H1 (cell line): ENCODE measurements at regions not wholly inside any gene's neighbourhood (a gene's known extent, or its start where the extent isn't known, plus 50 kb on each side); places are given as distances from the start of the nearest gene placed in this dataset.

Experiments
- CTCF ChIA-PET: fragments of 300-600 bp; sonication (Branson Sonifier 250); formaldehyde crosslinking; loops from one replicate; lab custom pipeline; 2021; ENCODE audit not compliant: partially characterized antibody; lab: Charles Lee
- POLR2A ChIA-PET: fragments of 300-600 bp; sonication (Branson Sonifier 250); formaldehyde crosslinking; loops from one replicate; lab custom pipeline; 2021; ENCODE audit warnings: inconsistent platforms; ENCODE audit not compliant: partially characterized antibody; lab: Charles Lee
- DNase-seq, 2 experiments: peaks; one replicate each; pipeline versions ENCODE4 v3.0.0 to v3.0.0-alpha.2; 2010 to 2022; ENCODE audit warnings: low spot score in 2 of 2, low read depth in 1 of 2, mixed read lengths in 1 of 2
- FAIRE-seq: peaks from 2 replicates; lab custom pipeline; 2011; peaks lifted over from hg19 to GRCh38; lab: Jason Lieb, UNC
- H2AFZ ChIP-seq: 2 replicates; pipeline ENCODE4 v1.8.1; 2012; ENCODE audit warnings: low read length, inconsistent platforms
- H2AK5ac ChIP-seq: 2 replicates; pipeline ENCODE4 v1.6.1; 2013; ENCODE audit warnings: low read depth, low read length
- H2BK120ac ChIP-seq: replicated peaks from 2 replicates; pipeline ENCODE3; 2013; ENCODE audit warnings: low read depth, low read length, inconsistent platforms
- H2BK12ac ChIP-seq: 2 replicates; pipeline ENCODE4 v1.6.1; 2013; ENCODE audit warnings: low read depth, low read length
- H2BK15ac ChIP-seq: 2 replicates; pipeline ENCODE4 v1.6.1; 2013; ENCODE audit warnings: low read length
- H2BK20ac ChIP-seq: 2 replicates; pipeline ENCODE4 v1.6.1; 2013; ENCODE audit warnings: low read length
- H2BK5ac ChIP-seq: 2 replicates; pipeline ENCODE4 v1.6.1; 2013; ENCODE audit warnings: low read depth, low read length
- H3K14ac ChIP-seq: 2 replicates; pipeline ENCODE4 v1.6.1; 2013; ENCODE audit warnings: inconsistent platforms; ENCODE audit not compliant: insufficient read length
- H3K18ac ChIP-seq: 2 replicates; pipeline ENCODE4 v1.6.1; 2013; ENCODE audit warnings: low read length; ENCODE audit errors: extremely low read depth
- H3K23ac ChIP-seq: 2 replicates; pipeline ENCODE4 v1.6.1; 2013; ENCODE audit warnings: inconsistent platforms; ENCODE audit not compliant: insufficient read length
- H3K23me2 ChIP-seq: 2 replicates; pipeline ENCODE4 v1.6.1; 2013; ENCODE audit warnings: low read depth, low read length
- H3K27ac ChIP-seq: 2 replicates; pipeline ENCODE4 v1.6.1; 2011; ENCODE audit warnings: low read depth, low read length, inconsistent platforms
- H3K27me3 ChIP-seq, 4 experiments: replicated peaks in 1 of 4; 1 replicate in 1 of 4; 2 replicates in 3 of 4; pipeline versions ENCODE4 v1.6.1 to v1.8.1; 2011 to 2013; ENCODE audit warnings: low read length in 3 of 4, mild to moderate bottlenecking in 3 of 4, inconsistent platforms in 2 of 4, mixed read lengths in 2 of 4, moderate library complexity in 1 of 4; ENCODE audit not compliant: control insufficient read depth in 3 of 4, insufficient read depth in 3 of 4; ENCODE audit errors: extremely low read depth in 1 of 4
- H3K36me3 ChIP-seq, 4 experiments: 2 replicates each; pipeline versions ENCODE4 v1.6.1 to v1.8.1; 2011 to 2013; ENCODE audit warnings: mild to moderate bottlenecking in 4 of 4, low read length in 3 of 4, moderate library complexity in 2 of 4, control low read depth in 1 of 4, inconsistent platforms in 1 of 4; ENCODE audit not compliant: insufficient read depth in 4 of 4, control insufficient read depth in 2 of 4
- H3K4ac ChIP-seq: replicated peaks from 2 replicates; pipeline ENCODE3; 2013; ENCODE audit warnings: low read length, low read depth, mixed read lengths, inconsistent platforms; ENCODE audit not compliant: insufficient read length
- H3K4me1 ChIP-seq, 4 experiments: replicated peaks in 1 of 4; 1 replicate in 1 of 4; 2 replicates in 3 of 4; pipeline versions ENCODE4 v1.6.1 to v1.8.1; 2011 to 2013; ENCODE audit warnings: low read length in 3 of 4, inconsistent platforms in 2 of 4, mixed read lengths in 1 of 4; ENCODE audit not compliant: insufficient read depth in 4 of 4, control insufficient read depth in 3 of 4
- H3K4me2 ChIP-seq, 2 experiments: 2 replicates each; pipeline versions ENCODE4 v1.6.1 to v1.8.1; 2011 to 2013; ENCODE audit warnings: low read depth in 2 of 2, low read length in 2 of 2, control low read depth in 1 of 2, inconsistent platforms in 1 of 2, mild to moderate bottlenecking in 1 of 2; ENCODE audit not compliant: insufficient read depth in 1 of 2
- H3K4me3 ChIP-seq, 4 experiments: fragments of 200-600, 300-600 bp in 1 of 4; sonication (generic), shearing (Covaris generic), sonication (Bioruptor Twin) in 1 of 4; 2 replicates each; pipeline versions ENCODE4 v1.5.1 to v1.8.1; 2011 to 2016; ENCODE audit warnings: low read length in 4 of 4, low read depth in 3 of 4, control low read depth in 2 of 4, inconsistent platforms in 2 of 4, mild to moderate bottlenecking in 2 of 4, mixed read lengths in 1 of 4, moderate library complexity in 1 of 4; ENCODE audit not compliant: insufficient read depth in 2 of 4; ENCODE audit errors: extremely low read depth in 1 of 4
- H3K56ac ChIP-seq: replicated peaks from 2 replicates; pipeline ENCODE3; 2013; ENCODE audit warnings: low read depth, mild to moderate bottlenecking, mixed read lengths, low read length, inconsistent platforms; ENCODE audit not compliant: insufficient read length
- H3K79me1 ChIP-seq: 2 replicates; pipeline ENCODE4 v1.6.1; 2013; ENCODE audit warnings: low read depth, low read length, control low read depth
- H3K79me2 ChIP-seq, 2 experiments: 2 replicates each; pipeline versions ENCODE4 v1.6.1 to v1.8.1; 2012 to 2013; ENCODE audit warnings: low read length in 2 of 2, mild to moderate bottlenecking in 2 of 2, inconsistent platforms in 1 of 2; ENCODE audit not compliant: insufficient read depth in 2 of 2, control insufficient read depth in 1 of 2
- H3K9ac ChIP-seq, 4 experiments: replicated peaks in 1 of 4; 1 replicate in 1 of 4; 2 replicates in 3 of 4; pipeline versions ENCODE4 v1.6.1 to v1.8.1; 2011 to 2013; ENCODE audit warnings: low read depth in 3 of 4, low read length in 3 of 4, control low read depth in 2 of 4, mild to moderate bottlenecking in 2 of 4, moderate library complexity in 2 of 4, inconsistent platforms in 1 of 4; ENCODE audit errors: extremely low read depth in 1 of 4
- H3K9me3 ChIP-seq, 2 experiments: 2 replicates each; pipeline versions ENCODE4 v1.6.1 to v1.8.1; 2012 to 2013; ENCODE audit warnings: mild to moderate bottlenecking in 2 of 2, moderate library complexity in 2 of 2, control low read depth in 1 of 2, inconsistent platforms in 1 of 2, low read depth in 1 of 2, low read length in 1 of 2, mixed read lengths in 1 of 2; ENCODE audit not compliant: insufficient read depth in 2 of 2
- H4K20me1 ChIP-seq, 2 experiments: replicated peaks in 1 of 2; 2 replicates each; pipeline versions ENCODE3 to v1.8.1; 2011 to 2013; ENCODE audit warnings: inconsistent platforms in 2 of 2, low read length in 2 of 2, mild to moderate bottlenecking in 1 of 2; ENCODE audit not compliant: insufficient read depth in 2 of 2, control insufficient read depth in 1 of 2
- H4K5ac ChIP-seq: 2 replicates; pipeline ENCODE4 v1.6.1; 2013; ENCODE audit warnings: low read length, low read depth, mixed read lengths, inconsistent platforms; ENCODE audit not compliant: insufficient read length
- H4K8ac ChIP-seq: 2 replicates; pipeline ENCODE4 v1.8.0; 2013; ENCODE audit warnings: mild to moderate bottlenecking, moderate library complexity, low read length, inconsistent platforms; ENCODE audit not compliant: insufficient read depth; ENCODE audit errors: extremely low read depth
- H4K91ac ChIP-seq: replicated peaks from 2 replicates; pipeline ENCODE3; 2013; ENCODE audit warnings: low read length, mixed read lengths, inconsistent platforms; ENCODE audit not compliant: insufficient read length
- ATF3 ChIP-seq: IDR thresholded peaks from 2 replicates; pipeline ENCODE4 v1.6.1; 2011; ENCODE audit warnings: low read depth, mild to moderate bottlenecking, low read length; ENCODE audit not compliant: insufficient read depth
- NRF1 ChIP-seq: IDR thresholded peaks from 2 replicates; pipeline ENCODE4 v1.6.1; 2011; ENCODE audit warnings: mild to moderate bottlenecking, low read depth, low read length, improper control_type of control experiment
- TAF7 ChIP-seq: optimal IDR thresholded peaks from 2 replicates; pipeline ENCODE3; 2011; ENCODE audit warnings: low read depth, mild to moderate bottlenecking, inconsistent platforms, low read length, moderate library complexity, borderline replicate concordance
- WGBS, 2 experiments: shearing (Covaris generic) in 1 of 2; methylation state at CpG; one replicate each; pipeline versions ENCODE4 v1.1.6 to v1.1.7; 2013 to 2015; ENCODE audit warnings: low lambda C conversion rate in 2 of 2, mixed read lengths in 2 of 2, inconsistent platforms in 1 of 2, low coverage in 1 of 2, missing lambda C conversion rate in 1 of 2; ENCODE audit not compliant: insufficient replicate concordance in 2 of 2, insufficient coverage in 1 of 2, insufficient read length in 1 of 2; ENCODE audit errors: extremely low coverage in 1 of 2, missing lambda C conversion rate in 1 of 2; 5-methylcytosine and 5-hydroxymethylcytosine counted together

- POLR2A ChIA-PET: no interaction called here
- no peak overlapping the region for H4K8ac ChIP-seq
- H3K23me2 ChIP-seq: peaks cover 1% of the 10 kb centered on the region; the same call in 1 of the 2 replicates
- no peak overlapping the region for H4K91ac ChIP-seq
- H3K9ac ChIP-seq: no peak overlapping the region
- H4K5ac ChIP-seq: no peak overlapping the region
- H2BK15ac ChIP-seq: no peak overlapping the region
- no peaks in the 10 kb centered on the region for H3K79me2 ChIP-seq
- H2BK12ac ChIP-seq: no peak overlapping the region
- no peak overlapping the region for H3K4me2 ChIP-seq
- CTCF ChIA-PET: no interaction called here
- TF ChIP-seq TAF7: no peak
- no peak for TF ChIP-seq ATF3
- no peak for TF ChIP-seq NRF1
- peaks cover 0 to 2% (median 0%) of the 10 kb centered on the region in 4 experiments; a peak in 1 of 7 replicates for H3K4me1 ChIP-seq
- DNase-seq (no peak), FAIRE-seq (no peak)
- WGBS, 2 experiments: 82% methylated on average over 5 of the region's 5 CpGs; no CpG with 5 or more reads in 1 of the 2 experiments
- peaks cover 4 to 5% of the 10 kb centered on the region in 2 experiments; a peak in 1 of 4 replicates for H3K9me3 ChIP-seq
- no peak overlapping the region for H2AK5ac ChIP-seq
- no peak overlapping the region for H3K23ac ChIP-seq
- no peak overlapping the region for H2BK20ac ChIP-seq
- H2BK120ac ChIP-seq: no peak overlapping the region
- no peak overlapping the region for H3K27ac ChIP-seq
- H3K79me1 ChIP-seq: no peaks in the 10 kb centered on the region
- no peak overlapping the region for H3K56ac ChIP-seq
- no peak overlapping the region for H3K4me3 ChIP-seq
- H2BK5ac ChIP-seq: no peak overlapping the region
- H4K20me1 ChIP-seq: no peaks in the 10 kb centered on the region
- no peaks in the 10 kb centered on the region for H3K36me3 ChIP-seq
- H2AFZ ChIP-seq: no peak overlapping the region
- no peak overlapping the region for H3K14ac ChIP-seq
- H3K18ac ChIP-seq: no peak overlapping the region
- no peaks in the 10 kb centered on the region for H3K27me3 ChIP-seq
- no peak overlapping the region for H3K4ac ChIP-seq
These were observed 154.9 kb downstream of the WDR11 start for GRCh38 chr10:121005948-121006587.
